ENCODE measurements at regions not wholly inside any gene's neighbourhood (a gene's known extent, or its start where the extent isn't known, plus 50 kb on each side); places are given as distances from the start of the nearest gene placed in this dataset.

DNA sequence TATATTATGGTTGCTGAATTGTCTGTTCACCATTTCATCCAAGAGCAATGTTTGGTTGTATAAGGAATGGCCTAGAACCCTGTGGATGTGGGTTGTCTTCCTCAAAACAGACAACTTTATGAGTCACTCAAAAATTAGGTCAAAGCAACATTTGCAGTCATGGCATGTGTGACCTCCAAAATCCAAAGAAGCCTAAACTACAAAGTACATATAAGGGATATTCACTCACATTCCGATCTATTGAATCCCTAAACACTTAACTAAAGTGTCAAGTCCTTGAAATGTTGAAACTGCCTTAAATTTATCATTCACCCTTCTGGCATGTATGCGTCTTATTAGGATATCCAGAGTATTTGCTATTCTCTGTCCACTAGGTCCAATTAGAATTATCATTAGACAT lies 491.5 kb downstream of the NUF2 start:
- DNase-seq (no peak), ATAC-seq (ENCODE audit: low read depth) (no peak)
- no peaks in the 10 kb centered on the region for H3K9me3 Mint-ChIP-seq
- ChIA-PET POLR2A (no interaction called here), CTCF (no interaction called here)
- no peak overlapping the region for H3K27ac Mint-ChIP-seq
- H3K4me3 Mint-ChIP-seq: no peak overlapping the region
- TF ChIP-seq, protein P1, sequence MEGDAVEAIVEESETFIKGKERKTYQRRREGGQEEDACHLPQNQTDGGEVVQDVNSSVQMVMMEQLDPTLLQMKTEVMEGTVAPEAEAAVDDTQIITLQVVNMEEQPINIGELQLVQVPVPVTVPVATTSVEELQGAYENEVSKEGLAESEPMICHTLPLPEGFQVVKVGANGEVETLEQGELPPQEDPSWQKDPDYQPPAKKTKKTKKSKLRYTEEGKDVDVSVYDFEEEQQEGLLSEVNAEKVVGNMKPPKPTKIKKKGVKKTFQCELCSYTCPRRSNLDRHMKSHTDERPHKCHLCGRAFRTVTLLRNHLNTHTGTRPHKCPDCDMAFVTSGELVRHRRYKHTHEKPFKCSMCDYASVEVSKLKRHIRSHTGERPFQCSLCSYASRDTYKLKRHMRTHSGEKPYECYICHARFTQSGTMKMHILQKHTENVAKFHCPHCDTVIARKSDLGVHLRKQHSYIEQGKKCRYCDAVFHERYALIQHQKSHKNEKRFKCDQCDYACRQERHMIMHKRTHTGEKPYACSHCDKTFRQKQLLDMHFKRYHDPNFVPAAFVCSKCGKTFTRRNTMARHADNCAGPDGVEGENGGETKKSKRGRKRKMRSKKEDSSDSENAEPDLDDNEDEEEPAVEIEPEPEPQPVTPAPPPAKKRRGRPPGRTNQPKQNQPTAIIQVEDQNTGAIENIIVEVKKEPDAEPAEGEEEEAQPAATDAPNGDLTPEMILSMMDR (IDR thresholded peaks at IDR 0.05): no peak
- no peaks in the 10 kb centered on the region for H3K27me3 Mint-ChIP-seq
- no peaks in the 10 kb centered on the region for H3K4me1 Mint-ChIP-seq
- H3K36me3 Mint-ChIP-seq (ENCODE audit: low read depth): no peaks in the 10 kb centered on the region
- intact Hi-C loops (cut with micrococcal nuclease): no loop called here

DNA sequence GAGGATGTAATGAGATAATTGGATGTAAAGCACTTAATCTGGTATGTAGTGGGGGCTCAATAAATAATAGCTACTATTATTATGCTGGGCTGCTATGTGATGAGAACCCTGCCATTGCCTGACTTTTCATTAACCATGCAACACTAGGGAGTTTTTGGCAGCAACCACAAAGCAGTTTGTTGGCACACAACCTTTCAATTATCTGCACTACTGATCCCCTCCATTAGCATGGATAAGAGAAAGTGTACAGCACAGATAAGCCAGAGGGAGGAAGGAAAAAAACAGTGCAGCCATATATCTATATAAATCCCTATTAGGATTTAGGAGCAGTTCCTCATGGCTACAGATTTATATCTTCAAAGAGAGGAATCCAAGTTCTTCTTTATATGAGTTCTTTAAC lies 498.5 kb downstream of the NUF2 start:
- no peak overlapping the region for H3K27ac Mint-ChIP-seq
- no peak overlapping the region for H3K4me3 Mint-ChIP-seq
- ChIA-PET CTCF (no interaction called here), POLR2A (no interaction called here)
- peaks cover 2% of the 10 kb centered on the region for H3K9me3 Mint-ChIP-seq
- DNase-seq (no peak), ATAC-seq (ENCODE audit: low read depth) (no peak)
- no peaks in the 10 kb centered on the region for H3K36me3 Mint-ChIP-seq (ENCODE audit: low read depth)
- H3K27me3 Mint-ChIP-seq: no peaks in the 10 kb centered on the region
- TF ChIP-seq, protein P1 (IDR thresholded peaks at IDR 0.05): no peak
- intact Hi-C loops (cut with micrococcal nuclease): no loop called here
- H3K4me1 Mint-ChIP-seq: no peaks in the 10 kb centered on the region

DNA sequence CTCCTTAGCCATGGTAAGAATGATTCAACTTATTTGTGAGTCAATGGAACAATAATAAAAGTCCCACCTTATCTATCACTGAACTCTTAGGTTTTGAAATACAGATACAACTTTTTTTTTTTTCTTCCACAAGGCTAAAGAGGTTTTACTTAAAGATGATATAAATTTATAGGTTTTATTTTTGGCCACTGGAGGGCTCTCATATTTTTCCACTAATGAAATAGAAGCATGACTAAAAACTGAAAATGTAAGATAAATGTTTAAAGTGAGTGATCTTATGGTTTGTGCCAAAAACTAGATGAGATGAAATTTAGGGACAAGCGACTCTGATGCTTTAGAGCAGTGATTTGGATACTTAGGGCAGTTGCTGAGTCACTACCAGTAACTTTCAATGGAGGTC lies 499.0 kb downstream of the NUF2 start:
- no peaks in the 10 kb centered on the region for H3K36me3 Mint-ChIP-seq (ENCODE audit: low read depth)
- TF ChIP-seq, protein P1 (IDR thresholded peaks at IDR 0.05): no peak
- ChIA-PET POLR2A (no interaction called here), CTCF (no interaction called here)
- no peaks in the 10 kb centered on the region for H3K27me3 Mint-ChIP-seq
- ATAC-seq (ENCODE audit: low read depth) (no peak), DNase-seq (no peak)
- no peak overlapping the region for H3K4me3 Mint-ChIP-seq
- H3K4me1 Mint-ChIP-seq: no peaks in the 10 kb centered on the region
- intact Hi-C loops (cut with micrococcal nuclease): no loop called here
- peaks cover 2% of the 10 kb centered on the region for H3K9me3 Mint-ChIP-seq
- no peak overlapping the region for H3K27ac Mint-ChIP-seq

DNA sequence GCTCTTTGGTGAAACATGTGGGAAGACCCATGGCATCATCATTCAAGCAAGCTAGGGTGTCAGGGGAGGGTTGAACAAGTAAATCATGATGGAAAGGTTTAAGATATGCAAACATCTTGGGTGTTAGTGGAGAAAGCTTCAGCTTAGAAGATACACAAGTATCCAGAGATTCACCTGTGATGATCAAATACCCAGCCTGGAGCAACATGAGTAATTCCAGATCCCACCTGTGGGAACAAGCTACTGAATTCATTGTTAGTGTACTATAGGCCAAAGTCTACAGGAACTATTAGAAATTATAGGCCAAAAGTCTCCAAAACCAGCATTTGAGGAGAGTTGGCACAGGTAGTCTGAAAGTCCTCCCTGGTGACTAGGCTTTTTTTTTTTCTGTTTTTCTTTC lies 499.9 kb downstream of the NUF2 start:
- Mint-ChIP-seq H3K27ac (no peak overlapping the region), H3K9me3 (peaks cover 2% of the 10 kb centered on the region), H3K36me3 (ENCODE audit: low read depth) (no peaks in the 10 kb centered on the region), H3K4me1 (no peaks in the 10 kb centered on the region), H3K4me3 (no peak overlapping the region), H3K27me3 (no peaks in the 10 kb centered on the region)
- ChIA-PET POLR2A (no interaction called here), CTCF (no interaction called here)
- DNase-seq (no peak), ATAC-seq (ENCODE audit: low read depth) (no peak)
- intact Hi-C loops (cut with micrococcal nuclease): no loop called here
- TF ChIP-seq, protein P1 (IDR thresholded peaks at IDR 0.05): no peak

DNA sequence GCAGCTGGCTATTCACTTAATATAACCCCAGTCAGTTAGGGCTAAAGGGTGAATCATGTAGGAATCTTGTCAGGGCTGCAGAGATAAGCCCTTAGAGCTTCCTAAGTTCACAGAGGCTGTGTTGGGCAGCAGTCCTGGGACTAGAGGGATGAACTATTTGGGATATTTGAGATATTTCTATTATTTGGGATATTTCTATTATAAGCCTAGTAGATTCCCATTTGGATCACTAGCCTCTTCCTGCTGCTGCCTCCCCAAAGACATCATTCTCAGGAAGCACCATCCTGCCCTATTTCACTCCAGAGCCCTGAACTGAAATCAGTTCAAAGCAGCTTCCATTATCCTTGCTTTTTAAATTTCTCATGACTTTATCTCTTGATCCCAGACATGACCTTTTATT lies 501.3 kb downstream of the NUF2 start:
- CTCF ChIA-PET: no interaction called here

More for the DNA sequence above, 501.3 kb downstream of the NUF2 start:
- Mint-ChIP-seq H3K27me3 (no peaks in the 10 kb centered on the region), H3K4me3 (no peak overlapping the region), H3K36me3 (ENCODE audit: low read depth) (no peaks in the 10 kb centered on the region), H3K4me1 (no peaks in the 10 kb centered on the region), H3K9me3 (peaks cover 2% of the 10 kb centered on the region), H3K27ac (no peak overlapping the region)
- ATAC-seq (ENCODE audit: low read depth) (no peak), DNase-seq (no peak)
- TF ChIP-seq, protein P1 (IDR thresholded peaks at IDR 0.05): no peak
- POLR2A ChIA-PET: no interaction called here
- intact Hi-C loops (cut with micrococcal nuclease): no loop called here

All from activated B cell treated with CpG ODN at 0.5 μM for 24 hours (primary cell).